ENCODE measurements at regions not wholly inside any gene's neighbourhood (a gene's known extent, or its start where the extent isn't known, plus 50 kb on each side); places are given as distances from the start of the nearest gene placed in this dataset.
A peak's percentile ranks its signal among the peaks of the same experiment; 100 is the strongest.

DNA sequence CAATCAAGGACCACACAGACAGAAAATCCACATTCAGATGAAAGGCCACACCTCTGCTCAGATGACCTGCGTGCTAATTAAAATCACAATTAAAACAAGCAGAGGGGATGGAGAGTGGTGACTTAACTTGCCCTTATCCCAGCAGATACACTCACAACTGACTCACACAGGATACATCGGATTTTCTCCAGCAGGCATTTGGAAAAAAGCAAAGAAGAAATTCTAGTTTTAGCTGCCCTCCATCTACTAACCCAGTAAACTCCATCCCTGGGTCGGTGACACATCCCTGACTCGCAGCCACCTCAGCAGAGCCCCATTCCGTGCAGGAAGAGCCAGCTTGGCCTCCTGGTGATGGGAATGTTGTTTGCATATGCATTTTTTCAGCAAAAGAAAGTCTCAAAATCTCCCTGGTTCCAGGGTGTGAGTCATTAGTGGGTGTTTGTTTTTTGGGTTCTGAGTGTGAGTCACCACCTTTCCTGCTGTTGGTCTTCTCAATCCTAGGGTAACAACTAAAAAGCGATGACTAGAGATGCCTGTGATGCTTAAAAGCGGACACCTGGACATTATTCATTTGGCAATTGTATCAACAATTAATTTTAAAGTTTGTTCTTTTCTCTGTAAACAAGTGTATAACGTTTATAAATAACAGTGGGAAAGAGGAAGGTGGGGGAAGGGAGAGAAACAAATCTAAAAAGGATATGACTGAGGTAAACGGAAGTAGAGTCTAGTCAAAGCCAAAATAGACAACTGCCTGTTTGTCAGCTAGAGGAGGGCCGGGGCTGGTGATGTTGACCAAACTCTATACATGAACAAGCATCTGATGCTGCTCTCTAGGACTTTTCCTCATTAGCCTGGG is 49.8 kb upstream of the SLC4A7 start:
- TF ChIP-seq, protein P1, sequence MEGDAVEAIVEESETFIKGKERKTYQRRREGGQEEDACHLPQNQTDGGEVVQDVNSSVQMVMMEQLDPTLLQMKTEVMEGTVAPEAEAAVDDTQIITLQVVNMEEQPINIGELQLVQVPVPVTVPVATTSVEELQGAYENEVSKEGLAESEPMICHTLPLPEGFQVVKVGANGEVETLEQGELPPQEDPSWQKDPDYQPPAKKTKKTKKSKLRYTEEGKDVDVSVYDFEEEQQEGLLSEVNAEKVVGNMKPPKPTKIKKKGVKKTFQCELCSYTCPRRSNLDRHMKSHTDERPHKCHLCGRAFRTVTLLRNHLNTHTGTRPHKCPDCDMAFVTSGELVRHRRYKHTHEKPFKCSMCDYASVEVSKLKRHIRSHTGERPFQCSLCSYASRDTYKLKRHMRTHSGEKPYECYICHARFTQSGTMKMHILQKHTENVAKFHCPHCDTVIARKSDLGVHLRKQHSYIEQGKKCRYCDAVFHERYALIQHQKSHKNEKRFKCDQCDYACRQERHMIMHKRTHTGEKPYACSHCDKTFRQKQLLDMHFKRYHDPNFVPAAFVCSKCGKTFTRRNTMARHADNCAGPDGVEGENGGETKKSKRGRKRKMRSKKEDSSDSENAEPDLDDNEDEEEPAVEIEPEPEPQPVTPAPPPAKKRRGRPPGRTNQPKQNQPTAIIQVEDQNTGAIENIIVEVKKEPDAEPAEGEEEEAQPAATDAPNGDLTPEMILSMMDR (IDR thresholded peaks at IDR 0.05), result peak in 3 of 4 experiments; percentile 15 to 42 (median 27)
- TF ChIP-seq POLR2A (IDR thresholded peaks at IDR 0.05), result no peak

Measured in uterus (tissue), 2 donors.